C4-2B (cell line): ENCODE measurements at regions not wholly inside any gene's neighbourhood (a gene's known extent, or its start where the extent isn't known, plus 50 kb on each side); places are given as distances from the start of the nearest gene placed in this dataset.

Source experiments
- H3K27ac ChIP-seq: fragments of 450-650 bp; 2 replicates; pipeline ENCODE4 v1.5.1; 2017
- CTCF ChIP-seq: fragments of 450-650 bp; conservative IDR thresholded peaks from 2 replicates; pipeline ENCODE4 v1.5.1; 2017; ENCODE audit warnings: mild to moderate bottlenecking
- ZFX ChIP-seq: fragments of 450-650 bp; IDR thresholded peaks from 2 replicates; pipeline ENCODE4 v1.6.1; 2017

- H3K27ac ChIP-seq, result no peak overlapping the region
- no peak for TF ChIP-seq ZFX
- TF ChIP-seq CTCF, result no peak
Observed at GRCh38 chr21:25500598-25500997, 106.7 kb downstream of the MRPL39 start.

- TF ChIP-seq ZFX (no peak), CTCF (no peak)
- H3K27ac ChIP-seq, result no peak overlapping the region
Observed at GRCh38 chr21:25496825-25497482, 110.3 kb downstream of the MRPL39 start.

- no peak overlapping the region for H3K27ac ChIP-seq
- TF ChIP-seq ZFX (no peak), CTCF (no peak)
Observed at GRCh38 chr21:25494804-25495203, 112.5 kb downstream of the MRPL39 start.

- no peak overlapping the region for H3K27ac ChIP-seq
- no peak for TF ChIP-seq ZFX
- no peak for TF ChIP-seq CTCF
Observed at GRCh38 chr21:25493722-25494121, 113.6 kb downstream of the MRPL39 start.

GRCh38 chr21:25491267-25491666, 116.0 kb downstream of the MRPL39 start:
- H3K27ac ChIP-seq, result no peak overlapping the region
- TF ChIP-seq CTCF (no peak), ZFX (no peak)

GRCh38 chr21:25490742-25491141, 116.5 kb downstream of the MRPL39 start:
- H3K27ac ChIP-seq, result no peak overlapping the region
- TF ChIP-seq ZFX (no peak), CTCF (no peak)

- no peak overlapping the region for H3K27ac ChIP-seq
- TF ChIP-seq CTCF (no peak), ZFX (no peak)
Observed at GRCh38 chr21:25489673-25490072, 117.6 kb downstream of the MRPL39 start.
